B cell (primary cell): ENCODE measurements at regions not wholly inside any gene's neighbourhood (a gene's known extent, or its start where the extent isn't known, plus 50 kb on each side); places are given as distances from the start of the nearest gene placed in this dataset.
A peak's percentile ranks its signal among the peaks of the same experiment; 100 is the strongest.
"Not testable (repeated sequence)": the region's sequence is repeated elsewhere in the genome, so short reads cannot be mapped to it uniquely, and the experiment has no call there.

Source experiments
- ATAC-seq: fragments of 200-7000 bp; cut with Tn5 transposase; one replicate; pipeline ENCODE4 v1.10.0; 2021; ENCODE audit warnings: low read depth, mild to moderate bottlenecking, moderate number of reproducible peaks, moderate library complexity
- CTCF ChIA-PET: fragments of 350-600 bp; sonication (Branson Sonifier 250); formaldehyde crosslinking; loops from one replicate; lab custom pipeline; 2021; ENCODE audit warnings: antibody characterized with exemption, inconsistent platforms; lab: Charles Lee
- POLR2A ChIA-PET: fragments of 350-600 bp; sonication (Branson Sonifier 250); formaldehyde crosslinking; loops from one replicate; lab custom pipeline; 2021; ENCODE audit warnings: antibody characterized with exemption; lab: Charles Lee
- DNase-seq: peaks from one replicate; pipeline ENCODE4 v3.0.0; 2013
- H2AFZ ChIP-seq: 2 replicates; pipeline ENCODE4 v1.6.1; 2012; ENCODE audit warnings: mild to moderate bottlenecking, low read depth, low read length; ENCODE audit not compliant: insufficient read depth, poor library complexity, severe bottlenecking
- H3K27ac ChIP-seq, 2 donors: 1 replicate in 1 of 2; 2 replicates in 1 of 2; pipeline ENCODE4 v1.5.1; 2012 to 2013; ENCODE audit warnings: low read length in 2 of 2, mild to moderate bottlenecking in 2 of 2, moderate library complexity in 1 of 2
- H3K27me3 ChIP-seq, 4 experiments: fragments of 200-600 bp in 1 of 4; sonication (generic) in 1 of 4; replicated peaks in 1 of 4; 1 replicate in 2 of 4; 2 replicates in 2 of 4; pipeline versions ENCODE4 v1.6.1 to v1.7.0; 2013 to 2016; ENCODE audit warnings: low read length in 3 of 4, mild to moderate bottlenecking in 2 of 4, mixed read lengths in 1 of 4, moderate library complexity in 1 of 4; ENCODE audit not compliant: insufficient read depth in 4 of 4, control insufficient read depth in 3 of 4; ENCODE audit errors: control extremely low read depth in 1 of 4
- H3K36me3 ChIP-seq, 2 experiments: replicated peaks in 1 of 2; 1 replicate in 1 of 2; 2 replicates in 1 of 2; pipeline versions ENCODE4 v1.6.1 to v1.7.1; 2013; ENCODE audit warnings: low read length in 1 of 2; ENCODE audit not compliant: insufficient read depth in 2 of 2, control insufficient read depth in 1 of 2; ENCODE audit errors: control extremely low read depth in 1 of 2, extremely low read depth in 1 of 2
- H3K4me1 ChIP-seq, 2 donors: fragments of 200-600 bp in 1 of 2; sonication (generic) in 1 of 2; 1 replicate in 1 of 2; 2 replicates in 1 of 2; pipeline versions ENCODE4 v1.5.1 to v1.6.1; 2013 to 2017; ENCODE audit warnings: low read length in 2 of 2; ENCODE audit not compliant: control insufficient read depth in 2 of 2, insufficient read depth in 2 of 2
- H3K4me2 ChIP-seq: replicated peaks from 2 replicates; pipeline ENCODE3; 2012; ENCODE audit warnings: mild to moderate bottlenecking, low read depth, low read length; ENCODE audit not compliant: poor library complexity, severe bottlenecking
- H3K4me3 ChIP-seq, 5 experiments: fragments of 200-600 bp in 1 of 5; sonication (generic) in 1 of 5; 1 replicate in 3 of 5; 2 replicates in 2 of 5; pipeline versions ENCODE4 v1.5.1 to v1.7.0; 2011 to 2016; ENCODE audit warnings: low read length in 4 of 5, mild to moderate bottlenecking in 4 of 5, low read depth in 2 of 5, control low read depth in 1 of 5, moderate library complexity in 1 of 5; ENCODE audit not compliant: insufficient read depth in 1 of 5; ENCODE audit errors: control extremely low read depth in 1 of 5, extremely low read depth in 1 of 5
- H3K79me2 ChIP-seq: fragments of 200-600 bp; sonication (generic); one replicate; pipeline ENCODE4 v1.6.0; 2016; ENCODE audit warnings: low read length; ENCODE audit not compliant: control insufficient read depth, insufficient read depth
- H3K9ac ChIP-seq: fragments of 200-600 bp; sonication (generic); 2 replicates; pipeline ENCODE4 v1.6.1; 2017; ENCODE audit warnings: mild to moderate bottlenecking, low read length, moderate library complexity
- H3K9me3 ChIP-seq, 3 donors: one replicate each; pipeline versions ENCODE4 v1.6.1 to v1.7.1; 2013; ENCODE audit warnings: low read length in 2 of 3; ENCODE audit not compliant: control insufficient read depth in 2 of 3, insufficient read depth in 1 of 3; ENCODE audit errors: control extremely low read depth in 1 of 3
- H4K20me1 ChIP-seq: 2 replicates; pipeline ENCODE4 v1.6.0; 2012; ENCODE audit warnings: mild to moderate bottlenecking, low read length; ENCODE audit not compliant: insufficient read depth, control insufficient read depth, poor library complexity, severe bottlenecking
- H3K27ac Mint-ChIP-seq: one replicate; pipeline ENCODE4 v1.8.0; 2021; ENCODE audit warnings: mixed read lengths
- H3K27me3 Mint-ChIP-seq: one replicate; pipeline ENCODE4 v1.8.0; 2021; ENCODE audit warnings: mixed read lengths
- H3K4me1 Mint-ChIP-seq: one replicate; pipeline ENCODE4 v1.8.0; 2021; ENCODE audit warnings: mixed read lengths
- H3K4me3 Mint-ChIP-seq: one replicate; pipeline ENCODE4 v1.8.0; 2021; ENCODE audit warnings: mixed read lengths
- H3K9me3 Mint-ChIP-seq: one replicate; pipeline ENCODE4 v1.8.0; 2022; ENCODE audit warnings: mixed read lengths; ENCODE audit not compliant: insufficient read depth
- WGBS: methylation state at CpG from one replicate; pipeline ENCODE4 v1.1.5; 2013; ENCODE audit warnings: missing lambda C conversion rate; ENCODE audit not compliant: insufficient coverage; 5-methylcytosine and 5-hydroxymethylcytosine counted together
- intact Hi-C: fragments of 100-400 bp; cut with micrococcal nuclease; formaldehyde crosslinking; loops from one replicate; pipeline ENCODE4 v1.10.0; 2022

GRCh38 chr15:30470601-30471365 lies 56.7 kb upstream of the GOLGA8R start:
- POLR2A ChIA-PET, H3K36me3 ChIP-seq, H3K27ac Mint-ChIP-seq, H3K27ac ChIP-seq, H3K9ac ChIP-seq, intact Hi-C loops, CTCF ChIA-PET, H3K4me3 Mint-ChIP-seq, H3K4me2 ChIP-seq, H3K9me3 ChIP-seq, H3K4me1 ChIP-seq, H3K27me3 ChIP-seq, H4K20me1 ChIP-seq, H3K79me2 ChIP-seq, H2AFZ ChIP-seq, H3K4me1 Mint-ChIP-seq, DNase-seq, H3K9me3 Mint-ChIP-seq, H3K27me3 Mint-ChIP-seq: not testable (repeated sequence)
- no CpG with 5 or more reads among the region's 89 CpGs for WGBS
- peak; percentile 87 for ATAC-seq
- peak overlapping the region in 1 of 5 experiments; percentile 20 for H3K4me3 ChIP-seq

GRCh38 chr15:30471366-30471749 lies 57.3 kb upstream of the GOLGA8R start:
- H3K4me1 ChIP-seq, H3K79me2 ChIP-seq, DNase-seq, H4K20me1 ChIP-seq, H3K4me3 ChIP-seq, CTCF ChIA-PET, H3K27ac ChIP-seq, H3K36me3 ChIP-seq, POLR2A ChIA-PET, H3K4me2 ChIP-seq, ATAC-seq, H3K4me3 Mint-ChIP-seq, H3K27ac Mint-ChIP-seq, H3K9me3 ChIP-seq, H2AFZ ChIP-seq, intact Hi-C loops, H3K27me3 Mint-ChIP-seq, H3K9ac ChIP-seq, H3K9me3 Mint-ChIP-seq, H3K27me3 ChIP-seq, H3K4me1 Mint-ChIP-seq: not testable (repeated sequence)
- WGBS = no CpG with 5 or more reads among the region's 34 CpGs

GRCh38 chr15:30471817-30472551 lies 57.9 kb upstream of the GOLGA8R start:
- ATAC-seq, DNase-seq, H3K4me1 Mint-ChIP-seq, H4K20me1 ChIP-seq, H3K79me2 ChIP-seq, H3K4me1 ChIP-seq, POLR2A ChIA-PET, intact Hi-C loops, H3K9me3 Mint-ChIP-seq, H3K4me3 ChIP-seq, H3K27me3 ChIP-seq, H3K9me3 ChIP-seq, H3K9ac ChIP-seq, H3K27ac Mint-ChIP-seq, H3K36me3 ChIP-seq, CTCF ChIA-PET, H3K4me3 Mint-ChIP-seq, H3K27me3 Mint-ChIP-seq, H3K27ac ChIP-seq, H3K4me2 ChIP-seq, H2AFZ ChIP-seq: not testable (repeated sequence)
- WGBS = no CpG with 5 or more reads among the region's 10 CpGs

GRCh38 chr15:30484887-30485286 lies 67.0 kb upstream of the GOLGA8Q start:
- WGBS = 92% methylated on average over 2 of the region's 9 CpGs
- H3K27me3 ChIP-seq = not testable (repeated sequence)

More at GRCh38 chr15:30484887-30485286, 67.0 kb upstream of the GOLGA8Q start:
- DNase-seq, H3K4me1 Mint-ChIP-seq, H2AFZ ChIP-seq, H3K4me3 Mint-ChIP-seq, H3K27ac ChIP-seq, CTCF ChIA-PET, H3K27me3 Mint-ChIP-seq, H3K9me3 Mint-ChIP-seq, H3K9ac ChIP-seq, H3K9me3 ChIP-seq, H3K79me2 ChIP-seq, H3K36me3 ChIP-seq, ATAC-seq, H4K20me1 ChIP-seq, H3K4me1 ChIP-seq, H3K4me2 ChIP-seq, intact Hi-C loops, POLR2A ChIA-PET, H3K4me3 ChIP-seq, H3K27ac Mint-ChIP-seq: not testable (repeated sequence)
